Erythroblast (primary cell): ENCODE measurements at regions not wholly inside any gene's neighbourhood (a gene's known extent, or its start where the extent isn't known, plus 50 kb on each side); places are given as distances from the start of the nearest gene placed in this dataset.

Experiments
- GATA1 ChIP-seq: IDR thresholded peaks from 2 replicates; pipeline ENCODE4 v1.6.1; 2011; ENCODE audit warnings: low read depth, mild to moderate bottlenecking, control low read depth, low read length, moderate library complexity
- POLR2A ChIP-seq: IDR thresholded peaks from 2 replicates; pipeline ENCODE4 v1.6.1; 2011; ENCODE audit warnings: mild to moderate bottlenecking, low read length

DNA sequence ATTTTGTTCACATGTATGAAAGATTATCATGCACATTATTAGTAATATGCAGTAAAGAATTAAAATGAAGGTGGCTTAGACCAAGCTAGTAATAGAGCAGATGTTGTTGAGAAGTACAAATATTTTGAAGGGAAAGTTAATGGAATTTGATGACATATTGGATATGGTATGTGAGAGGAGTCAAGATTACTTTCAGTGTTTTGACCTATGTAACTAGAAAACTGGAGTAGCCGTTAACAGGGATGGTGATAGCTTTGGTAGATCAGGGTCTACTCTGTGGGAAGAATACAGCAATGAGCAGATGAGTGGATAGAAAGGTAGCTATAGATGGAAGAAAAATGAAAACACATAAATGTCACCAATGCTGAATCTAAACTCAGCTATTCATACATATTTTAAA is 163.2 kb upstream of the LRRC7 start:
- no peak for TF ChIP-seq POLR2A
- TF ChIP-seq GATA1, result no peak
